Activated B cell treated with CpG ODN at 0.5 μM for 24 hours (primary cell): ENCODE measurements at regions not wholly inside any gene's neighbourhood (a gene's known extent, or its start where the extent isn't known, plus 50 kb on each side); places are given as distances from the start of the nearest gene placed in this dataset.
"Not testable (repeated sequence)": the region's sequence is repeated elsewhere in the genome, so short reads cannot be mapped to it uniquely, and the experiment has no call there.

Experiments used
- ATAC-seq: fragments of 200-7000 bp; cut with Tn5 transposase; one replicate; pipeline ENCODE4 v1.10.0; 2021; ENCODE audit warnings: low read depth, mild to moderate bottlenecking, moderate library complexity
- CTCF ChIA-PET: fragments of 350-600 bp; sonication (Branson Sonifier 250); formaldehyde crosslinking; loops from one replicate; lab custom pipeline; 2021; ENCODE audit warnings: antibody characterized with exemption; lab: Charles Lee
- POLR2A ChIA-PET: fragments of 350-600 bp; sonication (Branson Sonifier 250); formaldehyde crosslinking; loops from one replicate; lab custom pipeline; 2021; ENCODE audit warnings: antibody characterized with exemption; lab: Charles Lee
- DNase-seq: peaks from one replicate; pipeline ENCODE4 v3.0.0; 2022
- H3K27ac Mint-ChIP-seq: one replicate; pipeline ENCODE4 v1.8.0; 2020; ENCODE audit warnings: mixed read lengths
- H3K27me3 Mint-ChIP-seq: one replicate; pipeline ENCODE4 v1.8.0; 2021; ENCODE audit warnings: mixed read lengths
- H3K36me3 Mint-ChIP-seq: one replicate; pipeline ENCODE4 v1.8.0; 2021; ENCODE audit warnings: low read depth, mixed read lengths
- H3K4me1 Mint-ChIP-seq: one replicate; pipeline ENCODE4 v1.8.0; 2021; ENCODE audit warnings: mixed read lengths
- H3K4me3 Mint-ChIP-seq: one replicate; pipeline ENCODE4 v1.8.0; 2020; ENCODE audit warnings: mild to moderate bottlenecking, mixed read lengths
- H3K9me3 Mint-ChIP-seq: one replicate; pipeline ENCODE4 v1.8.0; 2020; ENCODE audit warnings: mixed read lengths
- intact Hi-C: fragments of 100-400 bp; cut with micrococcal nuclease; formaldehyde crosslinking; loops from one replicate; pipeline ENCODE4 v1.15.1; 2024

GRCh38 chr1:121088568-121088967 lies 95.6 kb downstream of the FAM72B start:
- intact Hi-C loops, DNase-seq, CTCF ChIA-PET, H3K4me1 Mint-ChIP-seq, H3K4me3 Mint-ChIP-seq, H3K9me3 Mint-ChIP-seq, H3K27ac Mint-ChIP-seq, POLR2A ChIA-PET, H3K36me3 Mint-ChIP-seq, ATAC-seq, H3K27me3 Mint-ChIP-seq: not testable (repeated sequence)

DNA sequence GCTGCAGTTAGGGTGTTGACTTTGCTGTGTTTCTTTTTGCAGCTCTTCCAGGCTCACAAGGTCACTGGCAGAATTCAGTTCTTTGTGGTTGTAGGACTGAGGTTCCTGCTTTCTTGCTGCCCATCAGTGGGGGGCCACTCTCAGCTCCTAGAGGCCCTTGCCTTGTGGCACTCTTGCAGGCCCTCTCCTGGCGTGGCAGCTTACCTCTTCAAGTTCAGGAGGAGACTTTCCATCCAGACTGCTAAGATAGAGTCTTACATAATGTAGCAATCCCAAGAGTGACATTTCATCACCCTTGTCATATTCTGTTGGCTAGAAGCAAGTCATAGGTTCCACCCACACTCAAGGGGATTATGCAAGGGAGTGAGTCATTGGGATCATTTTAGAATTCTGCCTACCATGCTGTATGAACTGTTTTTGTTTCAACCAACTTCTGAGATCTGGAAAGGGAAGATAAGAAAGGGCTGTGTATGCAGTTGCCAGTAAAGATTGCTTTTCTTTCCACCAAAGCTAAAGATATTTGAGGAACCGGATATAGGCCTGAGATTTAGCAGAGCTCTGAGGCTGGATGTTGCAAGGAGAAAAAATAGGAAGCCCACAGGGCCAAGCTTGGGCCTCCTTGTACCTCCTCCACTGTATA lies 91.7 kb downstream of the FAM72B start:
- CTCF ChIA-PET, intact Hi-C loops, POLR2A ChIA-PET, DNase-seq, H3K4me3 Mint-ChIP-seq, H3K27ac Mint-ChIP-seq, H3K36me3 Mint-ChIP-seq, H3K4me1 Mint-ChIP-seq, ATAC-seq, H3K27me3 Mint-ChIP-seq, H3K9me3 Mint-ChIP-seq: not testable (repeated sequence)

DNA sequence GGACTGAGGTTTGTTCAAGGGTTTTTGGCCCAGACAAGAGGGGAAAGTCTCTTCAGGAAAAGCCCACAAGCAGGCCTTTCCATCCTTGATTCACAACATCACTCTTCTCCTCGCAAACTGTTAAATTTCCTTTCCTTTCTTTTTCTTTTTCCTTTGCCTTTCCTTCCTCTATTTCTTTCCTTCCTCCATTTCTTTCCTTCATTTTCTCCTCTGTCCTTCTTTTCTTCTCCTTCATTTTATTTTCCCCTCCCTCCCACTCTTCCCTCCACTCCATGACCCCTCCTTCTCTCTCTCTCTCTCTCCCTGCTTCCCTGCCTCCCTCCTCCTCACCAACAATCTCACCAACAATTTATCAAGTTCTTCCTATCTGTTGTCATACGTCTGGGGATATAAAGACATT lies 89.1 kb downstream of the FAM72B start:
- H3K27ac Mint-ChIP-seq, H3K9me3 Mint-ChIP-seq, ATAC-seq, H3K4me1 Mint-ChIP-seq, POLR2A ChIA-PET, DNase-seq, H3K36me3 Mint-ChIP-seq, intact Hi-C loops, H3K27me3 Mint-ChIP-seq, H3K4me3 Mint-ChIP-seq, CTCF ChIA-PET: not testable (repeated sequence)

DNA sequence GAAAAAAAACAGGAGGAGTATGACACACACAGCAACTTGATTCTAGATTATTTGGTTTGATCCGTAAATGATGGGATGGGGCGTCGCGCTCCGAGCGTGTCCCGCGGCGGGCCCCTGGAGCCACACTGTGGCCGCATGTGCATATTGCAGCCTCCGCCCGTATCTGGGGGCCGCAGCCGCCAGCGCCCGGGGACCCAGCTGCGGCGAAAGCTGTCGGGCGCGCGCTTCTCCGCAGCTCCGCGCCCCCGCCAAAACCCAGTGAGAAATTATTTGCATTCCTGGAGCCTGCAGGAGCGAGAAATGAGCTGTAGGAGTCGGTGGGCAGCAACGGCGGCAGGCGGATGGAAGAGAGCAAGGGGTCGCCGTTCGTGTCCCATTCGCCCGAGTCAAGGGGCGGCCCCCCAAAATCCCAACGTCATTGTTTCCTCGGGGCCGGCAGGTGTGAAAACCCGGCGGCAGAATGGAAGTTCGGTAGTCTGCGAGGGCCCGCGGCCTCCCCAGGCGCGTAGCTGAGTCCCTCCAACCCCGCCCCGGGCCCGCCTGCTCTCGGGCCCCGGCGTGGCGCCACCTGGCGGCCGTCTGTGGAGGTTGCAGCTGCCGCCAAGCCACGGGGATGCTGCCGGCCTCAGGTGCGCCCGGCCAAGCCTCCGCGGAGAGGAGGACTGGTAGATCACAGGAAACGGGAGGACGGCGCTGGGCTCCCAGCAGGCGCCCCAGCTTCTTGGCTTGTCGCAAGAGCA lies 86.8 kb downstream of the FAM72B start:
- H3K27me3 Mint-ChIP-seq, H3K4me1 Mint-ChIP-seq, H3K27ac Mint-ChIP-seq, intact Hi-C loops, H3K36me3 Mint-ChIP-seq, CTCF ChIA-PET, POLR2A ChIA-PET, H3K9me3 Mint-ChIP-seq: not testable (repeated sequence)
- ATAC-seq (peak; percentile 94), DNase-seq (peak; percentile 86)
- peak overlapping the region; percentile 38 for H3K4me3 Mint-ChIP-seq

GRCh38 chr1:121097867-121098215 lies 86.3 kb downstream of the FAM72B start:
- CTCF ChIA-PET, ATAC-seq, H3K27ac Mint-ChIP-seq, intact Hi-C loops, POLR2A ChIA-PET, H3K4me1 Mint-ChIP-seq, H3K9me3 Mint-ChIP-seq, H3K36me3 Mint-ChIP-seq, H3K27me3 Mint-ChIP-seq, H3K4me3 Mint-ChIP-seq, DNase-seq: not testable (repeated sequence)

DNA sequence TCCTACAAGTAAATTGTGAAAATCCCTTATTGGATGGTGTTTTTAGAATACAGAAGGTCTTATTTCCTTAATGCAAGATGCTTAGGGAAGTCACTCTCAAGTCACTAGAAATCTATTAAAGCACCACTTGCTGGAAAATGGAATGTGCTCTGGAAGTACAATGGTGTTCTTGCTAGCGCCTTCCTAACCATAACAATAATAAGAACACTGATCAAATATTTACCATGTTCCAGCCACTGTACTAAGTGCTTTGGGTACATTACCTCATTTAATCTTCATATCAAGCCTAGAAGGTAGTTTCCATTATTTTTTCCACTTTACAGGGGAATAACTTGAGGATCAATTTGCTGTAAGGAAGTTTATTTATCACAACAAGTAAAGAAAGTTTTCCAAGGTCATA lies 75.1 kb downstream of the FAM72B start:
- H3K27me3 Mint-ChIP-seq, CTCF ChIA-PET, POLR2A ChIA-PET, H3K4me3 Mint-ChIP-seq, H3K4me1 Mint-ChIP-seq, H3K9me3 Mint-ChIP-seq, H3K27ac Mint-ChIP-seq, intact Hi-C loops, ATAC-seq, DNase-seq, H3K36me3 Mint-ChIP-seq: not testable (repeated sequence)

DNA sequence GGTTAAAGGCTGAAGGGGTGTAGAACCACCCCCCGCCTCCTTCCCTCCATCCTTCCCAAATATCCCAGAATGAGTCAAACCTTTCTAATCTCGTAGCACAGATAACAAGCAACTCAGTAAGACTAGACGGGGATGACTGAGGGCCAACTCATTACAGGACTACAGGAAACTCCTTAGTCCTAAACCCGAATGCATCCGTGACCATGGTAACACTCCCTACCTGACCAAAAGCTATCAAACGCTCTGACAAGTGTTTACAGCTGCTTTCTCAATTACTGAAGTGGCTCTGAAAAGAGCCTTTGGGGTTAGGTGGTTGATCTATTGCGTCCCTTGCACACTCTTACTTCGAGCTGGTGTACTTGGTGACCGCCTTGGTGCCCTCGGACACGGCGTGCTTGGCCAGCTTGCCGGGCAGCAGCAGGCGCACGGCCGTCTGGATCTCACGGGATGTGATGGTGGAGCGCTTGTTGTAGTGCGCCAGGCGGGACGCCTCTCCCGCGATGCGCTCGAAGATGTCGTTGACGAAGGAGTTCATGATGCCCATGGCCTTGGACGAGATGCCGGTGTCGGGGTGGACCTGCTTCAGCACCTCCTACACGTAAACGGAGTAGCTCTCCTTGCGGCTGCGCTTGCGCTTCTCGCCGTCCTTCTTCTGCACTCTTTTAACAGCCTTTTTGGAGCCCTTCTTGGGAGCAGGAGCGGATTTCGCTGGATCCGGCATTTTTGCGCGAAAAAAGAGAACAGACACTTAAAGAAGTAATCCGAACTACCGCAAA lies 67.4 kb downstream of the FAM72B start:
- H3K9me3 Mint-ChIP-seq, ATAC-seq, H3K27me3 Mint-ChIP-seq, intact Hi-C loops, H3K4me3 Mint-ChIP-seq, POLR2A ChIA-PET, H3K36me3 Mint-ChIP-seq, CTCF ChIA-PET, DNase-seq, H3K27ac Mint-ChIP-seq, H3K4me1 Mint-ChIP-seq: not testable (repeated sequence)

DNA sequence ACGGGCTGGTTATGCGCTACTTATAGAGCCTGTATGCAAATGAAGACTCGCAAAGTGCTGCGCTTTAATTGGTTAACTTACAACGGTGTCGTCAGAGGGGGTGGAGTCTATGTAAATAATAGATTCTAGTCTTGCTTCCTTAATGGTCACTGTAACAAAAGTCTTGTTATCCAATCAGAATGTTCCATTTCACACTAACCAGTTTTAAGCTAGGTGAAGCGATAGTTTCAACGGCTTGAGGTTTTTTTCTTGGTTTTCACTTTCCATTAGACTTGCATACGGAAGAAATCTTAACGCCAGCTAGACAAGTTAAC lies 66.9 kb downstream of the FAM72B start:
- H3K27me3 Mint-ChIP-seq, DNase-seq, H3K4me3 Mint-ChIP-seq, intact Hi-C loops, H3K9me3 Mint-ChIP-seq, H3K27ac Mint-ChIP-seq, H3K4me1 Mint-ChIP-seq, POLR2A ChIA-PET, CTCF ChIA-PET, H3K36me3 Mint-ChIP-seq: not testable (repeated sequence)
- peak; percentile 76 for ATAC-seq

- CTCF ChIA-PET, H3K9me3 Mint-ChIP-seq, H3K4me1 Mint-ChIP-seq, POLR2A ChIA-PET, intact Hi-C loops, H3K27me3 Mint-ChIP-seq, H3K36me3 Mint-ChIP-seq, H3K27ac Mint-ChIP-seq: not testable (repeated sequence)
- peak; percentile 29 for ATAC-seq
- peak; percentile 20 for DNase-seq
- H3K4me3 Mint-ChIP-seq = peak overlapping the region; percentile 75
Observed at GRCh38 chr1:121117622-121118479, 66.3 kb downstream of the FAM72B start.
